ENCODE measurements at regions not wholly inside any gene's neighbourhood (a gene's known extent, or its start where the extent isn't known, plus 50 kb on each side); places are given as distances from the start of the nearest gene placed in this dataset.
A peak's percentile ranks its signal among the peaks of the same experiment; 100 is the strongest.

GRCh38 chr4:53914313-53915016, 149.9 kb downstream of the CHIC2 start:
- H3F3A ChIP-seq (ENCODE audit: low read length, unreplicated experiment): peaks cover 4% of the 10 kb centered on the region
- H3K4me1 ChIP-seq (ENCODE audit: insufficient read depth, low read length): peaks cover 50% of the 10 kb centered on the region
- TF ChIP-seq, protein P1, sequence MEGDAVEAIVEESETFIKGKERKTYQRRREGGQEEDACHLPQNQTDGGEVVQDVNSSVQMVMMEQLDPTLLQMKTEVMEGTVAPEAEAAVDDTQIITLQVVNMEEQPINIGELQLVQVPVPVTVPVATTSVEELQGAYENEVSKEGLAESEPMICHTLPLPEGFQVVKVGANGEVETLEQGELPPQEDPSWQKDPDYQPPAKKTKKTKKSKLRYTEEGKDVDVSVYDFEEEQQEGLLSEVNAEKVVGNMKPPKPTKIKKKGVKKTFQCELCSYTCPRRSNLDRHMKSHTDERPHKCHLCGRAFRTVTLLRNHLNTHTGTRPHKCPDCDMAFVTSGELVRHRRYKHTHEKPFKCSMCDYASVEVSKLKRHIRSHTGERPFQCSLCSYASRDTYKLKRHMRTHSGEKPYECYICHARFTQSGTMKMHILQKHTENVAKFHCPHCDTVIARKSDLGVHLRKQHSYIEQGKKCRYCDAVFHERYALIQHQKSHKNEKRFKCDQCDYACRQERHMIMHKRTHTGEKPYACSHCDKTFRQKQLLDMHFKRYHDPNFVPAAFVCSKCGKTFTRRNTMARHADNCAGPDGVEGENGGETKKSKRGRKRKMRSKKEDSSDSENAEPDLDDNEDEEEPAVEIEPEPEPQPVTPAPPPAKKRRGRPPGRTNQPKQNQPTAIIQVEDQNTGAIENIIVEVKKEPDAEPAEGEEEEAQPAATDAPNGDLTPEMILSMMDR (conservative IDR thresholded peaks at IDR 0.05; ENCODE audit: low read depth, low read length): no peak
- POLR2A ChIA-PET (ENCODE audit: unreplicated experiment): interaction anchor here (0.6 to 1.0 kb wide), 4 partner anchors 16 to 171 kb away, joined by 3 to 9 read pairs (median 4); no protein-coding TSS in a partner anchor
- H3K4me3 ChIP-seq (ENCODE audit: low read length): peak overlapping the region; percentile 4; the same call in 1 of the 2 replicates
- intact Hi-C loops (cut with micrococcal nuclease): no loop called here
- H3K9me2 ChIP-seq (replicated peaks; ENCODE audit: low read length): no peaks in the 10 kb centered on the region
- peak overlapping the region; percentile 44 for H3K4me2 ChIP-seq (ENCODE audit: low read length)
- H3K9me3 ChIP-seq (ENCODE audit: low read length): no peaks in the 10 kb centered on the region
- no peak overlapping the region for H2AFZ ChIP-seq (ENCODE audit: low read length)
- peak overlapping the region; percentile 88 for H3K27ac ChIP-seq (ENCODE audit: low read length)
- CTCF ChIA-PET: interaction anchor here (0.6 to 1.7 kb wide), 5 partner anchors 16 to 319 kb away, joined by 3 to 22 read pairs (median 12); no protein-coding TSS in a partner anchor
- peak overlapping the region; percentile 46 for H3K9ac ChIP-seq (ENCODE audit: low read length)
- DNase-seq (peak; percentile 99), ATAC-seq (peak; percentile 87)
- BruUV-seq (replicated peaks): no TSS peak
- H3K27me3 ChIP-seq (ENCODE audit: low read length): no peaks in the 10 kb centered on the region
- no peaks in the 10 kb centered on the region for H3K79me2 ChIP-seq (ENCODE audit: low read length)
- no peaks in the 10 kb centered on the region for H4K20me1 ChIP-seq (ENCODE audit: low read length)
- H3K36me3 ChIP-seq (ENCODE audit: low read depth, low read length): no peaks in the 10 kb centered on the region

- Histone ChIP-seq H3K79me2 (ENCODE audit: low read length) (no peaks in the 10 kb centered on the region), H3K4me3 (ENCODE audit: low read length) (no peak overlapping the region), H3F3A (ENCODE audit: low read length, unreplicated experiment) (peaks cover 4% of the 10 kb centered on the region), H3K36me3 (ENCODE audit: low read depth, low read length) (no peaks in the 10 kb centered on the region), H3K27me3 (ENCODE audit: low read length) (no peaks in the 10 kb centered on the region), H2AFZ (ENCODE audit: low read length) (no peak overlapping the region), H3K9ac (ENCODE audit: low read length) (no peak overlapping the region), H3K4me2 (ENCODE audit: low read length) (peak overlapping the region; percentile 23; the same call in 1 of the 2 replicates), H3K4me1 (ENCODE audit: insufficient read depth, low read length) (peaks cover 56% of the 10 kb centered on the region), H4K20me1 (ENCODE audit: low read length) (no peaks in the 10 kb centered on the region), H3K9me2 (replicated peaks; ENCODE audit: low read length) (no peaks in the 10 kb centered on the region), H3K27ac (ENCODE audit: low read length) (peak overlapping the region; percentile 60), H3K9me3 (ENCODE audit: low read length) (no peaks in the 10 kb centered on the region)
- BruUV-seq (replicated peaks): no TSS peak
- DNase-seq (no peak), ATAC-seq (no peak)
- ChIA-PET POLR2A (ENCODE audit: unreplicated experiment) (interaction anchor here (0.6 to 1.0 kb wide), 3 partner anchors 16 to 172 kb away, joined by 3 to 5 read pairs (median 4); no protein-coding TSS in a partner anchor), CTCF (interaction anchor here (0.9 to 1.7 kb wide), 3 partner anchors 16 to 320 kb away, joined by 12 to 22 read pairs (median 15); no protein-coding TSS in a partner anchor)
- TF ChIP-seq EZH2phosphoT487 (IDR thresholded peaks at IDR 0.05; ENCODE audit: borderline replicate concordance, low read length) (no peak), EZH2 (IDR thresholded peaks at IDR 0.05; ENCODE audit: low read length, unreplicated experiment) (no peak)
- TF ChIP-seq, protein P1 (conservative IDR thresholded peaks at IDR 0.05; ENCODE audit: low read depth, low read length): no peak
- intact Hi-C loops (cut with micrococcal nuclease): no loop called here
Observed at GRCh38 chr4:53913771-53914170, 150.6 kb downstream of the CHIC2 start.
